ENCODE measurements at regions not wholly inside any gene's neighbourhood (a gene's known extent, or its start where the extent isn't known, plus 50 kb on each side); places are given as distances from the start of the nearest gene placed in this dataset.

DNA sequence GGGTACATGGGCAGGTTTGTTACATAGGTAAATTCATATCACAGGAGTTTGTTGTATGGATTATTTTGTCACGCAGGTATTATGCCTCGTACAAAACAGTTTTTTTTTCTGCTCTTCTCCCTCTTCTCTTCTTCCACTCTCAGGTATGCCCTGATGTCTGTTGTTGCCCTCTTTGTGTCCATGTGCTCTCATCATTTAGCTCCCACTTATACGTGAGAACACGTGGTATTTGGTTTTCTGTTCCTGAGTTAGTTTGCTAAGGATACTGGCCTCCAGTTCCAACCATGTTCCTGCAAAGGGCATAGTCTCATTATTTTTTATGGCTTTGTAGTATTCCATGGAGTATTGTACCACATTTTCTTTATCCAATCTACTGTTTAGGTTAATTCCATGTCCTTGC, 65.7 kb downstream of the UNC5CL start:
- DNase-seq (ENCODE audit: low spot score) = no peak

DNA sequence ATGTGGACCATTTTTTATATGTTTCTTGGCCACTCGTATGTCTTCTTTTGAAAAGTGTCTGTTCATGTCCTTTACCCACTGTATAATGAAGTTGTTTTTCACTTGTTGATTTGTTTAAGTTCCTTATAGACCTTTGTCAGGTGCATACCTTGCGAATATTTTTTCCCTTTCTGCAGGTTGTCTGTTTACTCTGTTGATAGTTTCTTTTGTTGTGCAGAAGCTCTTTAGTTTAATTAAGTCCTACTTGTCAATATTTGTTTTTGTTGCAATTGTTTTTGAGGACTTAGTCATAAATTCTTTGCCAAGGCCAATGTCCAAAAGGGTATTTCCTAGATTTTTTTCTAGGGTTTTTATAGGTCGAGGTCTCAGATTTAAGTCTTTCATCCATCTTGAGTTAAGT, 66.2 kb downstream of the UNC5CL start:
- DNase-seq (ENCODE audit: low spot score) = no peak

DNA sequence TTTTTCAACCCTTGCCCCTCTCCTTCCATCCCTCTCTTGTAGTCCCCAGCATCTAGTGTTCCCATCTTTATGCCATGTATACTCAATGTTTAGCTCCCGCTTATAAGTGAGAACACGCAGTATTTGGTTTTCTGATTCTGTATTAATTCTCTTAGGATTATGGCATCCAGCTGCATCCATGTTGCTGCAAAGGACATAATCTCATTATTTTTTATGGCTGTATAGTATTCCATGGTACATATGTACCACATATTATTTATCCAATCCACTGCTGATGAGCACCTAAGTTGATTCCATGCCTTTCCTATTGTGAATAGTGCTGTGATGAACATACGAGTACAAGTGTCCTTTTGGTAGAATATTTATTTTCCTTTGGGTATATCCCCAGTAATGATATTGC, 66.8 kb downstream of the UNC5CL start:
- DNase-seq (ENCODE audit: low spot score) = no peak

DNA sequence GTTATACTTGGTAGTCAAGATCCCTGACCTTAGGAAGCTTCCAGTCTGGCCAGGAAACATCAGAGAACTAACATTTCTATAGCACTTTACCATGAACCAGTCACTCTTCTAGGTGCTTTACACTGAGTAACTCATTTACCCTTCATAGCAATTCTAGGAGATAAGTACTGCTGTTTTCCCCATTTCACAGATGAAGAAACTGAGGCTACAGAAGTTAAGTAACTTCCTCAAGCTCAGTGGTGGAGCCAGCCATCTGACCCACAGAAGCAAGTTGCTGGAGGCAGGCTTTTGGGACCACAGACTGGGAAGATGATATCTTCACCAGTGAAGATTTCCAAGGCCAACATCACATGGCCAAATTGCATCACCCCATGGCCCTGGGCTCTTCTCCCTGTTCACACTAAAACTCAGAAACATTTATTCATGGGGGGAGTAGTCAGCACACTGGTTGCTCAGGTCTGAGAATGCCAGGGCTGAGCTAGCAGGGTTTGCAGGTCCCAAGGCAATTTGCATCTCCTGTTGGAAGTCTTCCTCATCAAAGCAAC, 70.3 kb downstream of the UNC5CL start:
- no peak for DNase-seq (ENCODE audit: low spot score)

DNA sequence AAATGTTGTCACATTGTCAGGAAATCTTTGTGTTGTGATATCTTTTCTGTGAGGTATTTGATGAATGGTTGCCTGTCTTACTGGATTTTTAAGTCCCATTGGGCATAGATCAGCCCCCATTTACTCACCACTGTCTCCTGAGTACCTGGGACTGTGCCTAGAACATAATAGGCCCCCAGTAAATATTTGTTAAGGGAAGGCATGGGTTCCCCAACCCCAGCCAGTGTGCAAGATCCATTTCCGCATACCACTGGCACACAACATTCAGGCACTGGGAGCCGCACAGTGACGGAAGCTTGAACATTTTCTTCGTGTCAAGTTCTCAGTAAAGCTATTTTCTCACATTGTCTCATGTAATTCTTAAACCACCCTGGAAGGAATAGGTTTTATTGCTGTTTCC, 72.2 kb downstream of the UNC5CL start:
- no peak for DNase-seq (ENCODE audit: low spot score)

DNA sequence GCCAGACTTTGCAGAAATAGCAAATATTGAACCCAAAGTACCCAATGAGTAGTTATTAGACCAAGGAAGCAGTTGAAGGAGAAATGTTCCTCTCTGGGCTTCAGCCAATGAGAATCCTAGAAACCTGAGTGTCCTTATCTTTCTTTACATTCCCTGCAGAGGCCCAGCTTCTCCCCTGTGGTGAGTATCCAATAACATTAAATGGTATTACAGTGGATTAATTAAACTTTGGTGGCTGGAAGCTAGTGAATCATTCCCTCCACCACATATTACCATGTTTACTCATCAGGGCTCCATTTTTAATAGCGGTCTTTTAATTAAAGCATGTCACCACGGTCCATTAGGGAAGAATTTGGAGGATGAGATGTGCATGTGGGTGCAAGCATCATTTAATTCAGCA, 74.0 kb downstream of the UNC5CL start:
- DNase-seq (ENCODE audit: low spot score) = no peak

DNA sequence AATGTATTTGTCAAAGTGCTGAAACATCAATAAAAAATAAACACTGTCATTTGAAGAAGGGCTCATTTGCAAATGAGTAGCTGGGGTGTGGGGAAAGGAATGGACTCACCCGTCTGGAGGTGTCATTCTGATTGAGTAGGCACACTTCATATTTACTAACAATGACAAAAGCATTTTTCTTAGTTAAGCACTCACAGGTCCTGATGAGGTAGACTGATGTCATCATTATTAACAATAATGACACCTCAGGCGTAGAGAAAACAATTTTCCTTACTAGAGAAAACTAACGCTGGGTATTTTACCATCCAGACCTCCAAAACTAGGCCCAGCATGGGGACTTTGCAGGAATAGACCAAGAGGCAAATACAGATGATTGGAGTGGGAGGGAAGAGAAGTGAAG, 76.0 kb downstream of the UNC5CL start:
- no peak for DNase-seq (ENCODE audit: low spot score)

DNA sequence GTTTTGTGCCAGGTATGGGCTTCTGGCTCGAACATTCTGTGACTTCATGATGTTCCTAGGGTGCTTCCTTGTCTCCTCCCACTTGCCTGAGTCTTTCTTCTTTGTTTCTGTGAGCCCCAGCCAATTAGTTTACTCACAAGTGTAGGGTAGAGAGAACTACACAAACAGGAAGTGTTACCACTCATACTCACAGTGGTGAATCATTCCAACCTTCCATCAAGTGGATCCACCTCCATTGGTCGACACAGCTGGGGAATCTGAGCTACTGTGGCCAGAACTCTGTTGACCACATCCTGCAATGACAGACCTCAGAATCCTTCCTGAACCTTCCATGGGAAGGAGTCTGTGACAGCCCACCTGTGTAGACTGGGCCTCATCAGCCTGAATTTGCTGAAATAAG, 76.8 kb downstream of the UNC5CL start:
- no peak for DNase-seq (ENCODE audit: low spot score)

DNA sequence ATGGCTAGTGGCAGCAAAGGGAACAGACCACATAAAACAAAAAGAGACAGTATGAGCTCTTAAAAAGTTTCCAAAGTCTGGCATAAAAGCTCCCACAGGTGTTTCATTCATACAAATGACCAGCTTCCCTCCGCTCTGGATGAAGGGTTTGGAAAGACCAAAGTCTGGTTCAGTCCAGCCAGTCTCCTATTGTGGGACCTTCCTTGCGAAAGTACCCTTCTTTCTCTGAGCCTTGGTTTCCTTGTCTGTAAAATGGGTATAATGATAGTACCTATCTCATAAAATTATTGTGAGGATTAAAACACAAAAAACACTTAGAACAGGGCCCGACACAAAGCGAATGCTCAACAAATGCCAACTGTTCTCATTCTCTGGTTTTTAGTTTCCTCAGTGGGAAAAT, 77.2 kb downstream of the UNC5CL start:
- no peak for DNase-seq (ENCODE audit: low spot score)

DNA sequence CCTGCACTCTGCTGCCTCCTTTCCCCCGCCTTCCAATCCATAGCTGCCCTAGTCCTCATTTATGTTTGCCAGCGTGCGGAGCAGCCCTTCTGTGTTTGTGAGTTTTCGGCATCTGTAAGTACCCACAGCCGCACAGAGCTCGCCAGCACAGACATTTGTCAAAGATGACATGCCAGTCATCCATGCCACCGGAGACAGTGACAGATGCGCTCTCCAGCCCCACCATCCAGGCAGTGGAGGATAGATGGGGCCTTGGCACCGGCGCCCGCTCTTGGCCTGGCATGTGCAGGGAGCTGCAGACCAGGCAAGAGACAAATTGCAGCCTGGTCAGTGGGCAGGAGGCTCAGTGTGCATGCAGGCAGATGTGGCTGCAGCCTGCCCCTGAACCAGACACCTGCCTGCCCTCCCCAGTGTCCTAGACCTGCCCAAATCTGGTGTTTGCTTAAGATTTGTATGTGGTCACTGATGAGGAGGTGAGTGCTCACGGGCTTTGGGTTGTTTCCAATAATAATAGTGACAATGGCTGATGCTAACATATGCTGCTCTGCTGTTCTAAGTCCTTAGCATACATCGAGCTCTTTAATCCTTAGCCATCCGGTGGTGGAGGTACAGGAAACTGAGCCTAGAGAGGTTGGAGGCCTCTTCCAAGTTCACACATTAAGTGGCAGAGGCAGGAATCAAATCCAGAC, 78.1 kb downstream of the UNC5CL start:
- no peak for DNase-seq (ENCODE audit: low spot score)

DNA sequence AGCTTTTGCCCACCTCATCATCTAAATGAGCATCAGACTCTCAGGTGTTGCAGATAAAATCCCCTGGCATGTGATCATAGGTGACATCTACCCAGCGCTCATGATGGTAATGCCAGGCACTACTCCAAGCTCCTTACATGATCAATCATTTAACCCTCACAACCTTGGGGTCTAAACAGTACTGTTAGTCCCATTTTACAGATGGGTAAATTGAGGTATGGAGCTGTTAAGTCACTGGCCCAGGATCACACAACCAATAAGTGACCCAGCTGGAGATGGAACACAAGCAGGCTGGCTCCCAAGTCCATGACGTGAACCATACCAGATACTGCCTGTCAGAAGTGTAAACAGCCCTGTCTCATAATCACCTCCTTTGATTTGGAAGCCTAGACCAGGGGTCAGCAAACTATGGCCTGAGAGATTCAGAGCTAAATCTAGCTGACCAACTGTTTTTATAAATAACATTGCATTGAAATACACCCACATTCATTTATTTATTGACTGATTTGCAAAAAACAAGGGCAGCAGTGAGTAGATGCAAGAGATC, 79.2 kb downstream of the UNC5CL start:
- no peak for DNase-seq (ENCODE audit: low spot score)

DNA sequence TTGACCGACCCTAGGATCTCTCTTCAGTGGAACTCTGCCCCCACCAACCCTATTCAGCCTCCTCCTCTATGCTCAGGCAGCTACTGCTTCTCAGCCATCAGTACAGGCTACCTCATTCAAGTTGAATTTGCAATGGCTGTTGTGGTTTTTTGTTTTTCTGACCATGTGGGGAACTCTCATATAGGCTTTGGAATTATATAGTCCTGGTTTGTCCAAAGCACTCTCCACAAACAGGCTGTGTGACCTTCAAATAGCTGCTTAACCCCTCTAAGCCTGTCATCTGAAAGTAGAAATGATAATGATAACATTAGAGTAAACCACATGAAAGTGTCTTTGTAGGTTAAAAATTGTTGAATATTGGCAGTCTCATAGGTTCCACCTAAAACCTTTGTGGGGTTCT, 80.3 kb downstream of the UNC5CL start:
- DNase-seq (ENCODE audit: low spot score) = no peak

DNA sequence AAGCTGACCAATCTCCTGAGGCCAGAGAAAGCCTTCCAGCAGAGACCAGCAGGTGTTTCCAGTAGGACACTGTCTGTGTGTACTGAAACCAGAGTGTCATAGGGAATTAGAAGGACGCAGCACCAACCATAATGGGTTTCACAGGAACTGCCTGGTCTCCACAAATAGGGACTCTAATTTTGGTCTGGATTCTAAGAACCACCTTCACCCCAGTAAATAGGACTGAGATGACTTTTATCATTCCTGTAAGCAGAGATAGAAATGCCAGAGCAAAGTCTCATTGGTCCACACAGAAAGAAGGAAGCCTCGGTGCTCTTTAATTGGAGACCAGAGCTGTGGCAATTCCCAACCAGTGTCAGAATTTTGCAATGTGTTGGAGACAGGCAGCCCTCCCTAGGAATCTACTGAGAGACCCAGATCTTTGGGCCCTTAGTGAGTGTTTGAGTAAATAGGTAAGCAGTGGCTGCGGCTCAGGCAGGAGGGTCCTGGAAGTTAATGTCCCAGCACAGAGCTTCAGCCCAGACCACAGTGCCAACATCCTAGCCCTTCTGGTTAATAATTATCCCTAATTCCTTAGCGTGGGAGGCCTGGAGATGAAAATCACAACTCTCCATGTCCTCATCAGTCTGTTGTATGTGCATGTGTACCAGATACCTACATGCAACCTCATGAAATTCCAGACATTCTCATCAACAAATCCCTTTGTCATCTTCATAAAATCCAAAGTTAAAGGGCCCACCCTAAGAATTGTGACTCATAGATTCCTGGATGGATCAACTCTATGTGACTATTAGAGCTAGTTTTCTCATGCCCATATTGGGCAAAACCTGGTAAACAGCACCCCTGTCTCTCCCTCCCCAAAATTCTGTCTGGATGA, 81.2 kb downstream of the UNC5CL start:
- no peak for DNase-seq (ENCODE audit: low spot score)

DNA sequence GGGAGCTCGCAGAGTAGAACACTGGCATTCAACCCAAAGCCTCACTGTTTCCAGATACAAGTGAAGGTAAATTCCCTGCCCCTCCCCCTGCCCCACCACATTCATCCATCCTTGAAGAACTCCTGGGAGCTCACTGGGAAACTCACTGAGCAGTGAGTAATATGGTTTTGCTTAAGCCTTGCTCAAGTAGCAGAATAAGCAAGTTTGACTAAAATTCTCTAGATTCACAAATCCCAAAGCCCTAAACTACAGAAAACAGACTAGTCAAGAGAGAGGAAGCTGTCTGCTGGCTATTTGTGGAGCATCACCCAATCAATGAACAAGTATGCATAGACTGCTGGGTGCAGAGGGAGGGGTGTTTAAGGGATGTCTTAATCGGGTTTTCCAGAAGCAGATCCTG, 82.1 kb downstream of the UNC5CL start:
- DNase-seq (ENCODE audit: low spot score) = no peak

DNA sequence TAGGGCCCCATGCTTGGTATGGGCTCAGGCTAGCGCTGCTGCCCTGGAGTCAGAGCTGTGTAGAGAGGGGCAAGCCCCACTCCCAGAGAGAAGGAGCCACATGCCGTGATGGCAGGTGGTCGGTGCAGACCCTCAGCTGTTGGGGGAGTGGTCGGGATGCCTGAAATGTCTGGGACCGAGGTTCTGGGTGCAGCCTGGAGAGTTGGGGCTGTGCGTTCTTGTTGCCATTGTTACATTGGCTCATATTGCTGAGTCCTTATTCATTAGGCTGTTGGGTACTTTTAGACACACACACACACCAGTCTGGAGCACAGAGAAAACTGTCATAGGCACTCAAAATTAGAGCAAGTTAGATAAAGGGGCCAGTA, 83.9 kb downstream of the UNC5CL start:
- no peak for DNase-seq (ENCODE audit: low spot score)

DNA sequence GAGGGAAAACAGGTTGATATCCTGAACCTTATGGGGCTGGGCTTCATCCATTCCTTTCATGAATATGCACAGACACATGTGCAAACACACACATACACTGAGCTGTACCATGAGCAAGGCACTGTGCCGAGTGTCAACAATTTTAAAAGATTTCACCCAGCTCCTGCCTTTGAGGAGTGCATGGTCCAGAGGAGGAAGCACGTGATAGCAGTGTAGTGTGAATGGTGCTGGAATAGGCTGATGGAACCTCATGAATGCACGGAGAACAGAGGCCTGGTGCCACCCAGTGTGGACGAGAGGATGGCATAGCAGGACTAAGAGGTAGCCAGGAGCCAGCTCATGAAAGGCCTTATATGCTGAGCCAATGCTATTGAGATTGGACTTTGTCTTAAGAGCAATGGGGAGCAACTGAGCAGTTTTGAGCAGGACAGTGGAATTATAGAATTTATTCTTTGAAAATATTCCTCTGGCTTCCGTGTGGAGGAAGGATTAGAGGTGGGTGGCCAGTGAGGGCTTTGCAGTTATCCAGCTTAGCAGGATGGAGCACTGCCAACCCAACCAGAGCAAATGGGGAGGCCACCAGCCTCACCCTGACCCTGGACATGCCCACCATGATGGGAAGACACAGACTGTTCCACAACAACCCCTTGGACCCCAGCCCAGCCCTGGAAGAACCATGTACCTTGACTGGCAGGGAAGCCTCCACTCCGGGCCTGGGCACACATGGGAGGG, 84.4 kb downstream of the UNC5CL start:
- DNase-seq (ENCODE audit: low spot score) = no peak

DNA sequence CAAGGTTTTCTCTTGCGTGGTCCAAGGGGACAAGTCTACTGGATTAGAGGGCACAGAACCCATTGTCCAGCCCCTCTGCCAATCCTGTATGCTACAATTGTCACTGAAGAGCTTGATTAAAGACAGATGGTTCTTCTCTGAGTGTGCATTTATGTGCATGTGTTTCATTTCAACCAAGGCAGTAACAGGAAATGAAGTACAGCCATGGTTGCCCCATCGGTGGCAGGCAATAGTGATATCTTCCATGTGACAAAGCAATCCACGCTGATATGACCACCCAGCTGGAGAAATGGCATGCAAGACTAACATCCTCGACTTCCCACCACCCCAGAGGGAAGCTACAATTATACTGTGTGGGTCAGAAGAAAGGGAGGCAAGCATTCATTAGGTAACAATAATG, 85.5 kb downstream of the UNC5CL start:
- no peak for DNase-seq (ENCODE audit: low spot score)

DNA sequence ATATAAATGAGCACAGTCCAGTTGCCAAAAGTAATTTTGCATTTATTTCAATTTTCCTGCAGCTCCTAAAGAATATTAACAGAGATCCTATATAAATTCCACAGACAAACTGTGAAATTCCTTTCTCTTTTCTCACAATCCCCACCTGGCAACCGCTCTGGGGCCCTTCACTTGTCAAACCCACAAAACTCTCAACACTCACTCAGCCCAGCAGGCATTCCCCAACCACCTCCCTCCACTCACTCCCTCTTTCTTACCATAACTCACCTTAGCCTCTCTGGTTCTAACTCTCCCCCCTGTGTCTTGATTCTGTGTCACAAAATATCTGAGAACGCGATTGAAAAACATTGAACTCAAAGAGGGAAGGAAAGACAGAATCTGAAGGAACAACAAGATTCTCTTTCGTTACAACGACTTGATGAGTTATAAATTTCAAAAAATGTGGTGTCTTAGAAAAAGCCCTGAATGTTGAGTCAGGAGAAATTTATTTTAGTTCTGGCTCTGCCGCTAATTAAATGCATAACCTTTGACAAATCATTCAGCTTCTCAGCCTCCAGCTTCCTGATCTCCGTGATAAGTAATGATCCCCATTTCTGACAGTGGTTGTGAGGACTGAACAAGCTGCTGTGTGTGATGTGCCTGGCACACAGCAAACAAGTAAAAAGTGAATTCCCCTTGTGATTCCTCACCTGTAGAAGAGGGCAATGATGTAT, 87.9 kb downstream of the UNC5CL start:
- no peak for DNase-seq (ENCODE audit: low spot score)

DNA sequence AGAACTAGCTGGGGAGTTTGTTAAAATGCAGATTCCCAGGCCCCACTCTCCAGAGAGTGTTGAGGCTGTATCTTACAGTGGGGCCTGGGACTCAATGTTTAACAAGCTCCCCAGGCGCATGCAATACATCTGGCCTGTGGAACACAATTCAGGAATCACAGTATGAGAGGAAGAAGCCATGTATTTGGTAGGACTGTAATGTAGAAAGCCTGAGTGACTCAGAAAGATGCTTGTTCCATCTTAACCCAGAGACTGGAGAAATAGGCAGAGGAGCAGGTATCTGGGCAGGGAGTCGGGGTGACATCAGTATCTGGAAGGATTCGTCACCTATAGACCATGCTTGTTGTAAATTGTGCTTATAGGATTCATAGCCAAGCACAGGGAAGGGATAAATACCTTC, 90.5 kb downstream of the UNC5CL start:
- DNase-seq (ENCODE audit: low spot score) = no peak

DNA sequence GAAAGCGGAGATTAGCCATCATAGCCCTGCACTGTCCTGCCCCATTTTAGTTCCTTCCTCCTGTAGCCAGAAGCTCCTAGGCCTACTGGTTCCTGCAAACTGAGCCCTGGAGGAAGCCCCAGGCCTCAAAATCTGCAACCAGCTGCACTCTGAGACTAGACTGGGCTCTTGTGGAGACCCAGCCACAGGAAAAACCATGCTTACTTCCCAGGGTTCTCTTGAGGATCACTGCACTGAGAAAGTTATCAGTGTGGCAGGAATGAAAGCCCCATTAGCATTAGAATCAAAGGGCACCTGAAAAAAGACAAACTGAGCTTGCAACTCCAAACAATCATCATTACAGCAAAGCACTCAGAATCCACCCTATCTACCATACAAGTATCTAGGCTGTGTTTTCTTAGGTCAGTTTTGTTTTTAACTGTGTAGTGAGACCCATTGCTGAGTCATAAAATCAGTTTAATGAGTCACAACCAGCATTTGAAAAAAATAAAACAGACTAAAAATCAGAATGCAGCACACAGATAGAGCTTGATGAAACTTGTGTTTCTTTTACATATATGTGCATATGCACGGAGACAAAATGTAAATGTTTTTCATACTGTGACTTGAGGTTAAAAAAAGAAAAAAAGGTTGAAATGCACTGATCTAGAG, 91.0 kb downstream of the UNC5CL start:
- DNase-seq (ENCODE audit: low spot score) = no peak

DNA sequence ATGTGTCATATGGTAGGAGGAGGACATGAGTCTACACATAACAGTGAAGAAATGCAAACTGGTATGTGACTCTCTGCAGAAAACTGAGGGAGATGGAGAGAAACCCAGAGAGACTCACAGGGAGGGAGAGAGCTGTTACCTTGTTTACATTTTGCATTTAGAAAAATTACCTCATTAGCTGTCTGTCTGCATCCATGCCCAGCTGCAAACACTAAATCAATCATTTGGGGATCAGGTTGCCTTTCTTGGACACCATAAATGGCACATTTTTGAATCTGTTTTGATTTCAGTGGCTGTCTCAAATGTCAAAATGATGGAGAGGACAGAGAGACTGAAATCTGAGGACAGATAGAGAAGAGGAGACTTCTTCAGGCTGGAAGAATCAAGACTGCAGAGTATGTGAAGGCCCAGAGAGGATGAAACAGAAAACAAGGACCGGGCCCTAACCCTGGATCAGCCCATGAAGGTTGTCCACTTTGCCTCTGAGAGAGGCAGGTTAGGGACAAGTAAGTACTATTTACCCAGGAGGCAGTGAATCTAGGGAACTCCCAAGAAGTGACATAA, 92.2 kb downstream of the UNC5CL start:
- DNase-seq (ENCODE audit: low spot score) = no peak

Data from HuH-7.5 (cell line).